ENCODE measurements at regions not wholly inside any gene's neighbourhood (a gene's known extent, or its start where the extent isn't known, plus 50 kb on each side); places are given as distances from the start of the nearest gene placed in this dataset.

GRCh38 chr6:50637267-50637666 lies 76.1 kb upstream of the TFAP2D start:
- no peak for DNase-seq (ENCODE audit: low spot score)

GRCh38 chr6:50649086-50649485 lies 64.2 kb upstream of the TFAP2D start:
- no peak for DNase-seq (ENCODE audit: low spot score)

GRCh38 chr6:50653253-50653652 lies 60.1 kb upstream of the TFAP2D start:
- no peak for DNase-seq (ENCODE audit: low spot score)

GRCh38 chr6:50654155-50654554 lies 59.2 kb upstream of the TFAP2D start:
- no peak for DNase-seq (ENCODE audit: low spot score)

- no peak for DNase-seq (ENCODE audit: low spot score)
These were observed 57.4 kb upstream of the TFAP2D start for GRCh38 chr6:50655848-50656453.

GRCh38 chr6:50657513-50657912 lies 55.8 kb upstream of the TFAP2D start:
- no peak for DNase-seq (ENCODE audit: low spot score)

- DNase-seq (ENCODE audit: low spot score), result no peak
These were observed 54.8 kb upstream of the TFAP2D start for GRCh38 chr6:50658561-50658960.

GRCh38 chr6:50661636-50662035 lies 51.7 kb upstream of the TFAP2D start:
- DNase-seq (ENCODE audit: low spot score), result no peak
